Common myeloid progenitor, CD34-positive (primary cell): ENCODE measurements at regions not wholly inside any gene's neighbourhood (a gene's known extent, or its start where the extent isn't known, plus 50 kb on each side); places are given as distances from the start of the nearest gene placed in this dataset.

Source experiments
- CTCF ChIA-PET: fragments of 350-600 bp; sonication (Branson Sonifier 250); formaldehyde crosslinking; loops from one replicate; lab custom pipeline; 2021; ENCODE audit warnings: antibody characterized with exemption; lab: Charles Lee
- POLR2A ChIA-PET: fragments of 350-600 bp; sonication (Branson Sonifier 250); formaldehyde crosslinking; loops from one replicate; lab custom pipeline; 2021; ENCODE audit warnings: antibody characterized with exemption; lab: Charles Lee
- DNase-seq, 3 donors: peaks; one replicate each; pipeline versions ENCODE4 v3.0.0 to v3.0.0-alpha.2; 2013
- H3K27ac ChIP-seq, 2 experiments: 1 replicate in 1 of 2; 2 replicates in 1 of 2; pipeline ENCODE4 v1.7.0; 2013; ENCODE audit warnings: inconsistent platforms in 2 of 2, low read length in 2 of 2, mild to moderate bottlenecking in 2 of 2, low read depth in 1 of 2, moderate library complexity in 1 of 2; ENCODE audit not compliant: severe bottlenecking in 2 of 2, insufficient read depth in 1 of 2, poor library complexity in 1 of 2
- H3K27me3 ChIP-seq, 5 experiments: replicated peaks in 2 of 5; 1 replicate in 3 of 5; 2 replicates in 2 of 5; pipeline versions ENCODE4 v1.6.1 to v1.7.0; 2013; ENCODE audit warnings: low read length in 4 of 5, mild to moderate bottlenecking in 2 of 5, moderate library complexity in 2 of 5, inconsistent platforms in 1 of 5; ENCODE audit not compliant: insufficient read depth in 5 of 5, control insufficient read depth in 4 of 5
- H3K36me3 ChIP-seq, 4 experiments: 1 replicate in 2 of 4; 2 replicates in 2 of 4; pipeline versions ENCODE4 v1.6.1 to v1.7.0; 2013; ENCODE audit warnings: low read length in 3 of 4, control low read depth in 1 of 4, mild to moderate bottlenecking in 1 of 4; ENCODE audit not compliant: control insufficient read depth in 4 of 4, insufficient read depth in 4 of 4
- H3K4me1 ChIP-seq, 4 experiments: 1 replicate in 3 of 4; 2 replicates in 1 of 4; pipeline versions ENCODE4 v1.6.1 to v1.7.1; 2013; ENCODE audit warnings: low read length in 3 of 4, mild to moderate bottlenecking in 3 of 4, control low read depth in 1 of 4, inconsistent platforms in 1 of 4, moderate library complexity in 1 of 4; ENCODE audit not compliant: control insufficient read depth in 4 of 4, insufficient read depth in 4 of 4; ENCODE audit errors: control extremely low read depth in 1 of 4
- H3K4me3 ChIP-seq, 7 experiments: 1 replicate in 4 of 7; 2 replicates in 3 of 7; pipeline versions ENCODE4 v1.5.1 to v1.7.0; 2013; ENCODE audit warnings: mild to moderate bottlenecking in 7 of 7, low read length in 6 of 7, moderate library complexity in 6 of 7, inconsistent platforms in 2 of 7, low read depth in 2 of 7, control low read depth in 1 of 7; ENCODE audit not compliant: insufficient read depth in 4 of 7, control insufficient read depth in 1 of 7; ENCODE audit errors: extremely low read depth in 1 of 7
- H3K9me3 ChIP-seq, 5 experiments: 1 replicate in 4 of 5; 2 replicates in 1 of 5; pipeline versions ENCODE4 v1.6.1 to v1.7.1; 2013; ENCODE audit warnings: low read length in 4 of 5, mild to moderate bottlenecking in 2 of 5, inconsistent platforms in 1 of 5, low read depth in 1 of 5, moderate library complexity in 1 of 5; ENCODE audit not compliant: control insufficient read depth in 4 of 5, insufficient read depth in 2 of 5; ENCODE audit errors: control extremely low read depth in 1 of 5
- WGBS: methylation state at CpG from one replicate; pipeline ENCODE4 v1.1.5; 2013; ENCODE audit not compliant: insufficient coverage; 5-methylcytosine and 5-hydroxymethylcytosine counted together

GRCh38 chrX:42603016-42603415 is 174.9 kb downstream of the PPP1R2C start:
- POLR2A ChIA-PET = no interaction called here

GRCh38 chrX:42602566-42602965 is 175.4 kb downstream of the PPP1R2C start:
- no peak for DNase-seq
- CTCF ChIA-PET = no interaction called here
- WGBS = no CpG with 5 or more reads among the region's 1 CpG
- no peak overlapping the region for H3K4me3 ChIP-seq
- H3K9me3 ChIP-seq = no peaks in the 10 kb centered on the region
- no peaks in the 10 kb centered on the region for H3K36me3 ChIP-seq
- POLR2A ChIA-PET = no interaction called here
- H3K27me3 ChIP-seq = no peaks in the 10 kb centered on the region
- H3K27ac ChIP-seq = no peak overlapping the region
- no peaks in the 10 kb centered on the region for H3K4me1 ChIP-seq

More at GRCh38 chrX:42603016-42603415, 174.9 kb downstream of the PPP1R2C start:
- CTCF ChIA-PET = no interaction called here
- Histone ChIP-seq H3K4me3 (no peak overlapping the region), H3K27ac (no peak overlapping the region), H3K9me3 (no peaks in the 10 kb centered on the region), H3K4me1 (no peaks in the 10 kb centered on the region), H3K36me3 (no peaks in the 10 kb centered on the region), H3K27me3 (no peaks in the 10 kb centered on the region)
- DNase-seq = no peak
- no CpG with 5 or more reads among the region's 2 CpGs for WGBS

DNA sequence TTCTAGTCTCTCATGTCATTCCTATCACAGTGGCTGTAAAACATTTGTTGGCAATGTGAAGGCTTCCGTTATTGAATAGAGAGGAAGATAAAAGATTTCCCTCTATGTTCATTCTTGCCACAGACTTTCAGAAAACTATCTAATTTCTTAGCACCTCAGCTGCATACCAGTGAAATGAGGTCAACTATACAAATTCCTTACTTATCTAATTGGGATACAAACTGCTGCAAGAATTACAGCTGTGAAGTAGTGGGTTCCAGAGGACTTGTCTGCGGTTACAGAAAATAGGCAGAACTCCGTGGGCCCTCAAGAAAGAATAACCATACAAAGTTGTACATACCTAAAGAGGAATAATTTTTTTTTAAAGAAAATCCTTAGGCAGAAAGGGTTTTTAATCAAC is 175.8 kb downstream of the PPP1R2C start:
- H3K4me1 ChIP-seq = no peaks in the 10 kb centered on the region
- H3K4me3 ChIP-seq = no peak overlapping the region
- WGBS = no CpG with 5 or more reads among the region's 3 CpGs
- no peak for DNase-seq
- H3K27me3 ChIP-seq = no peaks in the 10 kb centered on the region
- H3K36me3 ChIP-seq = no peaks in the 10 kb centered on the region
- POLR2A ChIA-PET = no interaction called here
- H3K27ac ChIP-seq = no peak overlapping the region
- no peaks in the 10 kb centered on the region for H3K9me3 ChIP-seq
- CTCF ChIA-PET = no interaction called here

DNA sequence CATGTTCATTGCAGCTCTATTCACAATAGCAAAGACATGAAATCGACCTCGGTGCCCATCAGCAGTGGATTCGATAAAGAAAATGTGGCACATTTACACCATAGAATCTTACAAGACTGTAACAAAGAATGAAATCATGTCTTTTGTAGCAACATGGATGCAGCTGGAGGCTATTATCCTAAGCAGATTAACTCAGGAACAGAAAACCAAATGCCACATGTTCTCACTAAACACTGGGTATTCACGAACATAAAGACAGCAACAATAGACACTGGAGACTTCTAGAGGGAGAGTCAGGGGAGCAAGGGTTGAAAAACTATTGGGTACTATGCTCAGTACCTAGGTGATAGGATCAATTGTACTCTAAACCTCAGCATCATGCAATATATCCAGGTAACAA is 180.5 kb downstream of the PPP1R2C start:
- Histone ChIP-seq H3K4me3 (no peak overlapping the region), H3K36me3 (no peaks in the 10 kb centered on the region), H3K9me3 (no peaks in the 10 kb centered on the region), H3K27me3 (no peaks in the 10 kb centered on the region), H3K27ac (no peak overlapping the region), H3K4me1 (no peaks in the 10 kb centered on the region)
- WGBS = 90% methylated on average over 2 of the region's 4 CpGs
- DNase-seq = no peak
- ChIA-PET CTCF (no interaction called here), POLR2A (no interaction called here)

DNA sequence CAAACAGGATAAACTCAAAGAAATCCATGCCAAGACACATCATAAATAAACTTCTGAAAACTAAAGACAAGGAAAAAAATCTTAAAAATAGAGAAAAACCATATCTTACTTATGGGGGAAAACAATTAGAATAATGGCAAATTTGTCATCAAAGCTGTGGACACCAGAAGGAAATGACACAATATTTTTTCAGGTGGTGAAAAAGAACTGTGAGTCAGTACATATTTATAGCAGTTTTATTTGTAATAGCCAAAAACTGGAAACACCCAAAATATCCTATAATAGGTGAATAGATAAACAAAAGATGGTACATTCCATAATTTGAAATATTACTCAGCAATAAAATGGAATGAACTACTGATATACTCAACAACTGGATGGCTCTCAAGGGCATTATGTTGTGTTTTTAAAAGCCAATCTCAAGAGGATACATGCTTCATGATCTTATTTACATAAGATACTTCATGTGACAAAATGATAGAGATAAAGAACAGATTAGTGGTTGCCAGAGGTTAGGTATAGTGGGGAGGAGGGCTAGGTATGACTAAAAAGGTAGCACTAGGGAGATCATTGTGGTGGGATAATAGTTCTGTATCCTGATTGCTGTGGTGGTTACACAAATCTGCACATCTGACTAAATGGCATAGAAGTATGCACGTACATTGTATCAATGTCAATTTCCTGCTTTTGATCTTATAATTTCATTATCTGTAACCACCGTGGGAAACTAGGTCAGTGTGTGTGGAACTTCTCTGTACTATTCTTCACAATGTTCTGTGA is 191.9 kb downstream of the PPP1R2C start:
- H3K4me3 ChIP-seq = no peak overlapping the region
- ChIA-PET CTCF (no interaction called here), POLR2A (no interaction called here)
- no peaks in the 10 kb centered on the region for H3K36me3 ChIP-seq
- no CpG with 5 or more reads among the region's 2 CpGs for WGBS
- H3K27ac ChIP-seq = no peak overlapping the region
- no peaks in the 10 kb centered on the region for H3K9me3 ChIP-seq
- DNase-seq = no peak
- peaks cover 0 to 3% (median 0%) of the 10 kb centered on the region in 5 experiments for H3K27me3 ChIP-seq
- H3K4me1 ChIP-seq = no peaks in the 10 kb centered on the region

DNA sequence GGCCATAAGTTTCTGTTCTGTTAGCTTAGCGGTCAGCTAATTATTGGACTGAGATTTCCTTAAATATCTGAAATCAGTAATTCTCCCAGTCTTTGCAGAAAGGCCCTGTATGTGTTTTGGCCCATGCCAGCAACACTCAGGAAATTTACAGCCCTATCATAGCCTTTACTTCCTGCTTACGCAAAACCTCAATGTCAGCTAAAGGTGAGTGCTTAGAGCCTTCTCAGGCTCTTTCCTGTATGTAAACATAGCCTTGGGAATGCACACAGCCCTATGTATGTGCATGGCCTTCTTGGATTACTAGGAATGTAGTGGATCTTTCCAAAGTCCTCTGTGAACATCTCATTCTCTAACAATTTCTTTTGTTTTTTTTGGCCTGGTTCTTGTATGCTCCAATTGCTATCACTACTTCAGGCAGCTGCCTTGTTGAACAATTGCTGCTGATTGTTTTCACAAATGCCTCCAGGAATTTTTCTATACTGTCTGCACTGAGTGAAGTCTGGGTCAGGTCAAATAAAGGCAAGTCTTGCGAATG is 200.0 kb downstream of the PPP1R2C start:
- DNase-seq = no peak
- WGBS = 80% methylated on average over 1 of the region's 3 CpGs
- no peak overlapping the region for H3K27ac ChIP-seq
- ChIA-PET CTCF (no interaction called here), POLR2A (no interaction called here)
- no peak overlapping the region for H3K4me3 ChIP-seq
- no peaks in the 10 kb centered on the region for H3K36me3 ChIP-seq
- H3K27me3 ChIP-seq = no peaks in the 10 kb centered on the region
- no peaks in the 10 kb centered on the region for H3K4me1 ChIP-seq
- H3K9me3 ChIP-seq = no peaks in the 10 kb centered on the region

GRCh38 chrX:42567268-42567667 is 210.7 kb downstream of the PPP1R2C start:
- ChIA-PET POLR2A (no interaction called here), CTCF (no interaction called here)
- H3K4me3 ChIP-seq = no peak overlapping the region
- H3K4me1 ChIP-seq = no peaks in the 10 kb centered on the region
- DNase-seq = peak in 1 of 3 donors; percentile 3
- WGBS = 50% methylated on average over 1 of the region's 1 CpG
- H3K27me3 ChIP-seq = peaks cover 0 to 2% (median 0%) of the 10 kb centered on the region in 5 experiments
- H3K9me3 ChIP-seq = no peaks in the 10 kb centered on the region
- H3K27ac ChIP-seq = no peak overlapping the region
- H3K36me3 ChIP-seq = no peaks in the 10 kb centered on the region
